PC-9 (cell line): ENCODE measurements at regions not wholly inside any gene's neighbourhood (a gene's known extent, or its start where the extent isn't known, plus 50 kb on each side); places are given as distances from the start of the nearest gene placed in this dataset.

Experiments used
- CTCF ChIP-seq: fragments of 200-600 bp; sonication (generic); conservative IDR thresholded peaks from 2 replicates; pipeline ENCODE4 v1.6.1; 2017; ENCODE audit warnings: mixed run types, antibody characterized with exemption, mild to moderate bottlenecking, moderate library complexity
- EZH2 ChIP-seq: fragments of 200-600 bp; sonication (generic); IDR thresholded peaks from 2 replicates; pipeline ENCODE4 v1.8.0; 2017; ENCODE audit warnings: antibody characterized with exemption, low read depth

- TF ChIP-seq CTCF = no peak
- no peak for TF ChIP-seq EZH2
Measured at GRCh38 chr22:49535126-49535525, 292.5 kb downstream of the BRD1 start.
